ENCODE measurements at regions not wholly inside any gene's neighbourhood (a gene's known extent, or its start where the extent isn't known, plus 50 kb on each side); places are given as distances from the start of the nearest gene placed in this dataset.

DNA sequence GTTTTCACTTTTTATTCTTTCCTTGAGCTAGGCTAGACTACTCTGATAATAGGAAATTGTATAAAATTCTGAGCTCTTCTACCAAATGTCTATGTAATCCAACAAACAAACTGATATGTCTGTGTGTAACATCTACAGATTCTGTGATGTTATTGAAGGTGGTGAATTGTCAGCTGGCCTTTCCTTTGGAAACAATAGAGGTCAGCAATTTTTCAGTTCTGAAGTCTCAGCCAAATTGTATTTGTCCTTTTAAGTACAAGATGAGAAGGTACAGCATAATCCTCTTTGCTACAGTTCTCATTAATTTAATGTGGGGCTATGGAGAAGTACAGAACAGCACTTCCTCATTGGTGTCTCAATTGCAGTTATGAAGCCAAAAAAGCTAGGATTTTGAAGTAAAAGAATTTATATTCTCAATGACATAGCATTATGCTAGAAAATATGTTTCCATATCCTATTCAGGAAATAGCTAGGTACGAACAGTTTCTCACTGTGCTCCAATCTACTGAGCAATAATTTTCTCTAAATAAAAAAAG is 198.0 kb downstream of the HINT1 start:
- TF ChIP-seq EZH2 (IDR thresholded peaks at IDR 0.05; ENCODE audit: low read depth, low read length, severe bottlenecking): no peak
- no peak for TF ChIP-seq RAD21 (IDR thresholded peaks at IDR 0.05 in 1 of 2, conservative IDR thresholded peaks at IDR 0.05 in 1 of 2; ENCODE audit: low read depth in 2 of 2, low read length in 2 of 2)
- no peak for TF ChIP-seq USF2 (IDR thresholded peaks at IDR 0.05; ENCODE audit: low read length)
- TF ChIP-seq CTCF (IDR thresholded peaks at IDR 0.05; ENCODE audit: control extremely low read depth in 1 of 3, insufficient read depth in 1 of 3, low read depth in 1 of 3, low read length in 3 of 3): no peak
- no peak for TF ChIP-seq SRF (IDR thresholded peaks at IDR 0.05; ENCODE audit: low read depth, low read length)

All from H1 (cell line).